SU-DHL-6 (cell line): ENCODE measurements at regions not wholly inside any gene's neighbourhood (a gene's known extent, or its start where the extent isn't known, plus 50 kb on each side); places are given as distances from the start of the nearest gene placed in this dataset.

Source experiments
- CTCF ChIP-seq: fragments of 200-600 bp; sonication (generic); IDR thresholded peaks from one replicate; pipeline ENCODE4 v1.5.1; 2017; ENCODE audit warnings: antibody characterized with exemption, mild to moderate bottlenecking, low read length, moderate library complexity; ENCODE audit not compliant: insufficient read depth, poor library complexity, severe bottlenecking
- EZH2phosphoT487 ChIP-seq: fragments of 200-600 bp; sonication (generic), shearing (Covaris generic); conservative IDR thresholded peaks from 2 replicates; pipeline ENCODE4 v1.6.1; 2018; ENCODE audit warnings: mild to moderate bottlenecking, antibody characterized with exemption, low read length, moderate library complexity, mixed read lengths

GRCh38 chr16:88133507-88133843, 182.2 kb downstream of the BANP start:
- TF ChIP-seq CTCF (no peak), EZH2phosphoT487 (no peak)
